ENCODE measurements at regions not wholly inside any gene's neighbourhood (a gene's known extent, or its start where the extent isn't known, plus 50 kb on each side); places are given as distances from the start of the nearest gene placed in this dataset.

- no peak overlapping the region for H3K27ac ChIP-seq
- TF ChIP-seq CTCF (conservative IDR thresholded peaks at IDR 0.05): no peak
Measured at GRCh38 chr13:62324842-62325241, 909.2 kb upstream of the PCDH20 start.

GRCh38 chr13:62321895-62322294, 906.2 kb upstream of the PCDH20 start:
- TF ChIP-seq CTCF (conservative IDR thresholded peaks at IDR 0.05): no peak

GRCh38 chr13:62321139-62321538, 905.5 kb upstream of the PCDH20 start:
- H3K27ac ChIP-seq: no peak overlapping the region
- TF ChIP-seq CTCF (conservative IDR thresholded peaks at IDR 0.05): no peak

More at GRCh38 chr13:62321895-62322294, 906.2 kb upstream of the PCDH20 start:
- no peak overlapping the region for H3K27ac ChIP-seq

- H3K27ac ChIP-seq: no peak overlapping the region
- peak; percentile 90 for TF ChIP-seq CTCF (conservative IDR thresholded peaks at IDR 0.05)
Measured at GRCh38 chr13:62320129-62321108, 904.8 kb upstream of the PCDH20 start.

- H3K27ac ChIP-seq: no peak overlapping the region
- TF ChIP-seq CTCF (conservative IDR thresholded peaks at IDR 0.05): no peak
Measured at GRCh38 chr13:62309904-62310303, 894.3 kb upstream of the PCDH20 start.

GRCh38 chr13:62305756-62306155, 890.1 kb upstream of the PCDH20 start:
- TF ChIP-seq CTCF (conservative IDR thresholded peaks at IDR 0.05): no peak
- no peak overlapping the region for H3K27ac ChIP-seq

- H3K27ac ChIP-seq: no peak overlapping the region
- TF ChIP-seq CTCF (conservative IDR thresholded peaks at IDR 0.05): no peak
Measured at GRCh38 chr13:62302341-62302740, 886.7 kb upstream of the PCDH20 start.
